Esophagus muscularis mucosa (tissue), 4 donors: ENCODE measurements at regions not wholly inside any gene's neighbourhood (a gene's known extent, or its start where the extent isn't known, plus 50 kb on each side); places are given as distances from the start of the nearest gene placed in this dataset.

ENCODE experiments used
- DNase-seq: peaks from one replicate; pipeline ENCODE4 v3.0.0-alpha.2; 2017; ENCODE audit errors: extremely low spot score
- H3K27ac ChIP-seq, 4 donors: fragments of 200-600 bp; sonication (generic); replicated peaks in 1 of 4; 1 replicate in 3 of 4; 2 replicates in 1 of 4; pipeline ENCODE4 v1.5.1; 2016 to 2019; ENCODE audit warnings: mild to moderate bottlenecking in 1 of 4
- H3K27me3 ChIP-seq, 4 donors: fragments of 200-600 bp; sonication (generic); one replicate each; pipeline versions ENCODE4 v1.5.1 to v1.6.0; 2016 to 2019
- H3K36me3 ChIP-seq, 4 donors: fragments of 200-600 bp; sonication (generic); one replicate each; pipeline ENCODE4 v1.5.1; 2016 to 2019
- H3K4me1 ChIP-seq, 4 donors: fragments of 200-600 bp; sonication (generic); one replicate each; pipeline ENCODE4 v1.5.1; 2016 to 2019
- H3K4me3 ChIP-seq, 4 donors: fragments of 200-600 bp; sonication (generic); 1 replicate in 2 of 4; 2 replicates in 2 of 4; pipeline ENCODE4 v1.5.1; 2016 to 2019; ENCODE audit warnings: mild to moderate bottlenecking in 4 of 4, moderate library complexity in 1 of 4
- H3K9me3 ChIP-seq, 4 donors: fragments of 200-600 bp; sonication (generic); 1 replicate in 3 of 4; 2 replicates in 1 of 4; pipeline ENCODE4 v1.5.1; 2016 to 2019
- CTCF ChIP-seq, 3 experiments: fragments of 200-600 bp in 2 of 3; fragments of 450-650 bp in 1 of 3; sonication (generic) in 2 of 3; IDR thresholded peaks; one replicate each; pipeline ENCODE4 v1.5.1; 2017 to 2019; ENCODE audit warnings: antibody characterized with exemption in 3 of 3, mild to moderate bottlenecking in 2 of 3, moderate library complexity in 1 of 3
- EP300 ChIP-seq: sonication (generic); formaldehyde crosslinking; IDR thresholded peaks from one replicate; pipeline ENCODE4 v1.6.1; 2017; ENCODE audit warnings: antibody characterized with exemption
- POLR2A ChIP-seq: fragments of 450-650 bp; IDR thresholded peaks from one replicate; pipeline ENCODE4 v1.6.1; 2017; ENCODE audit warnings: antibody characterized with exemption, moderate library complexity, mild to moderate bottlenecking, low read depth
- POLR2AphosphoS5 ChIP-seq, 2 donors: sonication (generic); formaldehyde crosslinking; IDR thresholded peaks; one replicate each; pipeline ENCODE4 v1.6.1; 2017; ENCODE audit warnings: antibody characterized with exemption in 2 of 2
- WGBS: methylation state at CpG from one replicate; pipeline ENCODE4 v1.1.5; 2018; 5-methylcytosine and 5-hydroxymethylcytosine counted together
- intact Hi-C: fragments of 100-400 bp; cut with DNase I; formaldehyde crosslinking; loops from one replicate; pipeline ENCODE4 v1.15.1; 2023

- peaks cover 0 to 9% (median 2%) of the 10 kb centered on the region in 4 donors for H3K9me3 ChIP-seq
- no peaks in the 10 kb centered on the region for H3K27me3 ChIP-seq
- no peak for DNase-seq
- no peak overlapping the region for H3K27ac ChIP-seq
- intact Hi-C loops, result no loop called here
- H3K4me1 ChIP-seq, result no peaks in the 10 kb centered on the region
- no peaks in the 10 kb centered on the region for H3K36me3 ChIP-seq
- WGBS, result 77% methylated on average over 3 of the region's 3 CpGs
- no peak overlapping the region for H3K4me3 ChIP-seq
- TF ChIP-seq POLR2AphosphoS5 (IDR thresholded peaks at IDR 0.05) (no peak), CTCF (IDR thresholded peaks at IDR 0.05) (no peak), POLR2A (no peak), EP300 (no peak)
These were observed 771.7 kb downstream of the ADCYAP1 start for GRCh38 chr18:1676387-1676786.

- Histone ChIP-seq H3K27me3 (no peaks in the 10 kb centered on the region), H3K36me3 (no peaks in the 10 kb centered on the region), H3K4me1 (no peaks in the 10 kb centered on the region), H3K9me3 (no peaks in the 10 kb centered on the region), H3K4me3 (no peak overlapping the region), H3K27ac (no peak overlapping the region)
- no peak for DNase-seq
- intact Hi-C loops, result no loop called here
- WGBS, result 83% methylated on average over 1 of the region's 1 CpG
- TF ChIP-seq POLR2AphosphoS5 (IDR thresholded peaks at IDR 0.05) (no peak), POLR2A (no peak), EP300 (no peak), CTCF (IDR thresholded peaks at IDR 0.05) (no peak)
These were observed 775.4 kb downstream of the ADCYAP1 start for GRCh38 chr18:1680108-1680507.

- no peak for TF ChIP-seq CTCF (IDR thresholded peaks at IDR 0.05)
- no peak for TF ChIP-seq POLR2A
- TF ChIP-seq EP300, result no peak
- TF ChIP-seq POLR2AphosphoS5 (IDR thresholded peaks at IDR 0.05), result no peak
- WGBS, result 79% methylated on average over 2 of the region's 2 CpGs
- Histone ChIP-seq H3K4me1 (no peaks in the 10 kb centered on the region), H3K36me3 (no peaks in the 10 kb centered on the region), H3K9me3 (no peaks in the 10 kb centered on the region), H3K27ac (no peak overlapping the region), H3K27me3 (no peaks in the 10 kb centered on the region), H3K4me3 (no peak overlapping the region)
- intact Hi-C loops, result no loop called here
- no peak for DNase-seq
These were observed 787.2 kb downstream of the ADCYAP1 start for GRCh38 chr18:1691863-1692262.

- intact Hi-C loops, result no loop called here
- DNase-seq, result no peak
- TF ChIP-seq EP300 (no peak), CTCF (IDR thresholded peaks at IDR 0.05) (no peak), POLR2AphosphoS5 (IDR thresholded peaks at IDR 0.05) (no peak), POLR2A (no peak)
- no peaks in the 10 kb centered on the region for H3K9me3 ChIP-seq
- H3K27ac ChIP-seq, result no peak overlapping the region
- H3K4me1 ChIP-seq, result no peaks in the 10 kb centered on the region
- no peaks in the 10 kb centered on the region for H3K36me3 ChIP-seq
- H3K4me3 ChIP-seq, result no peak overlapping the region
- 85% methylated on average over 2 of the region's 2 CpGs for WGBS
- no peaks in the 10 kb centered on the region for H3K27me3 ChIP-seq
These were observed 803.3 kb downstream of the ADCYAP1 start for GRCh38 chr18:1708006-1708405.

GRCh38 chr18:1710114-1710513, 805.4 kb downstream of the ADCYAP1 start:
- no peaks in the 10 kb centered on the region for H3K4me1 ChIP-seq
- no peaks in the 10 kb centered on the region for H3K9me3 ChIP-seq
- 43% methylated on average over 3 of the region's 3 CpGs for WGBS
- no peak for DNase-seq
- H3K27me3 ChIP-seq, result no peaks in the 10 kb centered on the region
- no peak for TF ChIP-seq EP300
- no peak for TF ChIP-seq CTCF (IDR thresholded peaks at IDR 0.05)
- TF ChIP-seq POLR2AphosphoS5 (IDR thresholded peaks at IDR 0.05), result no peak
- no peak for TF ChIP-seq POLR2A
- no peaks in the 10 kb centered on the region for H3K36me3 ChIP-seq
- no peak overlapping the region for H3K4me3 ChIP-seq
- intact Hi-C loops, result no loop called here
- no peak overlapping the region for H3K27ac ChIP-seq
